Hematopoietic multipotent progenitor cell treated with erythropoietin and hydrocortisone succinate and interleukin-3 and kit ligand, for 6 days (in vitro differentiated cells): ENCODE measurements at regions not wholly inside any gene's neighbourhood (a gene's known extent, or its start where the extent isn't known, plus 50 kb on each side); places are given as distances from the start of the nearest gene placed in this dataset.

Experiments used
- DNase-seq: peaks from one replicate; pipeline ENCODE4 v3.0.0-alpha.2; 2015

DNA sequence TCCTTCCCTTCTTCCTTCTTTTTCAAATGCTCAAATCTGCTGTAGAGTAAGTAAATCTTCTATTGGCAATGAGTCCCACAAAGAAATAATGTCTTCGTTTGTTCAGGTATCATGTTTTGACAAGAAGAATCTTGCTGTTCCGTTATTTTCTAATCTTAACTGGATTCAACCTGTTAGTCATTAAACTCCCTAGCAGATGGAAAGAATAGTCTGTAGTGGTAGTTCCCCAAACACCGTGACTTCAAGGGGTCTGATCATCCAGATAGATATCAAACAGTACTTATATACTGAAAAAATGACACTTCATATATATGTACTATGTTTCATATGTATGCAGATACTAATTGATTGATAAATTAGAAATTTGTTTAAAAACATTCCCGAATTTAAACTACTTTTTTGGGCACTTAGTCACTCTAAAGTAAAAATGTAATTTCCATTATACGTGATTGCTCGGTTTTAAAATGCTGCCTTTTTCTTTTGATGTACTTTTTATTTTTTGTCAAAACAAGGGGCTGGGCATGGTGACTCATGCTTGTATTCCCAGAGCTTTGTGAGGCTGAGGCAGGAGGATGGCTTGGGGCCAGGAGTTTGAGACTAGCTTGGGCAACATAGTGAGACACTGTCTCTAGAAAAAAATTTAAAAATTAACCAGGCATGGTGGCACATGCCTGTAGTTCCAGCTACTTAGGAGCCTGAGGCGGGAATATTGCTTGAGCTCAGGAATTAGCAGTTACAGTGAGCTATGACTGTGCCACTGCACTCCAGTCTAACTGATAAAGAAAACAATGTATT is 335.7 kb upstream of the SNX7 start:
- no peak for DNase-seq

GRCh38 chr1:98323906-98324358 is 337.6 kb upstream of the SNX7 start:
- peak; percentile 59 for DNase-seq

DNA sequence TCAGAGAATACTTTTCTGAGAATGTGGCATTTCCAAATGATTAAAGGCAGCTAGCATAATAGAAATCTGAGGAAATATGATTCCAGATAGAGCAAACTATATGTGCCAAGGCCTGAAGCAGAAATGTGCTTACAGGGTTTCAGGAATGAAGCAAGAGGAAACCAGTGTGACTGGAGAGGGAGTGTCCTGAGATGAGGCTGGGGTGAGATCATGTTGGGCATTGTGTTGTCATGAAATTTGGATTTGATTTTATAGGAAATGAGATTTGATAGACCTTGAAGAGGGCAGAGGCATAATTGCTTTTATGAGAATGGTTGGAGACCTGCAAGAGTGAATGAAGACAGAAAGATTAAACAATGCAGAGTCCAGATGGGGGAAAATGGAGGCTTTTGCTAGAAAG is 338.1 kb upstream of the SNX7 start:
- peak; percentile 33 for DNase-seq

DNA sequence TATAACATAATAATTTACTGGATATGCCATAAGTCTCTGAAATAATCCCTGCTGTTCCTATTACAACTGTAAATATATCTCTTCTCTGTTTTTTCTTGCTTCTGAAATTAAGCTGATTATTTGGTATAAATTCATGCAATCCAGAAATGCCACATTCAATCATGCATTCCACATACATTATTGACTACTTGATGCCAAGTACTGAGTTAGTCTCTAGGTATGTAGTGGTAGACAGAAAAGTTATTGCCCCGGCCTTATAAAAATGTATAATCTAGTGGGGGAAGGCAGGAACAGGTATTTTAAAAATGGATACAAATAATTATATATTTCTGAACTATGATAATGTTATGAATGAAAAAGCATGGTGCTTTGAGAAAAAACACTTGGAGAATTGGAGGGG is 338.6 kb upstream of the SNX7 start:
- no peak for DNase-seq

GRCh38 chr1:98322086-98322485 is 339.4 kb upstream of the SNX7 start:
- no peak for DNase-seq

DNA sequence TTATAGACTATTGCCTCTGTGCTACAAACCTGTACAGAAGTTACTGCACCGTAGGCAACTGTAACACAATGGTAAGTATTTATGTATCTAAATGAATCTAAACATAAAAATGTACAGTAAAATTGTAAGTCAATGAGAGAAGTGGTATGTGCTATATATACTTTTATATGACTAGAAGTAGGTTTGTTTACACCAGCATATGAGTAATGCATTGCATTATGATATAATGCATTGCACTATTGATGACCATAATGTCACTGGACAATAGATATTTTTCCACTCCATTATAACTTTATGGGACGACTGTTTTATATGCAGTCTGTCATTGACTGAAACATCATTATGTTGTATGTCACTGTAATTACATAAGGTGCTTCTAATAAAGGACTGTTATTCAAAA is 340.3 kb upstream of the SNX7 start:
- no peak for DNase-seq

DNA sequence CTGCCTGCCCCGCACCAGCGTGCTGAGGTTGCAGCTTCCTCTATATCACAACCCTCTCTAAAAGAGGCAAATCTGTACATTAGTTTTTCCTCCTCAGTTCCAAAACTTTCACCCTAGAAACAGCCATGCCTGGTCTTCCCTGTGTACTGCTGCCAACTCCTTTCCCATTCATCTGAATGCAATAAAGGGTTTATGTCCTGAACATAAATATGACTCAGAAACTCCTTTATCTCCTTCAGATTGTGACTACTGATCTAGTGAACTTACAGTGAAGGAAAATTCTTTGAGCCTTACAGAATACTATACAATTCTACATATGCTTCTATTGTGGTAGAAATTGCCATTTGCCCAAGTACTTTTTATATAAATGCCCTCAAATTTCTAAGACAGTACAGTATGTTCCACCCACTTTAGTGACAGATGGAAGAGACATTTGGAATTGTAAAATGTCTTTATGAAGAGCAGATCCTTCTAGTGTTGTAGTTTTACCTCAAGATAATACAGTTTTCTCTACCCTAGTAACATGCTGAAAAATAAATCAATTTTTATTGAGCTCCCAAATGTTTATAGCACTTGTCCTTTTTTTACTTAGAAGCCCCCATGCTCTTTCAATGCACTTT is 345.1 kb upstream of the SNX7 start:
- no peak for DNase-seq

GRCh38 chr1:98315309-98315708 is 346.2 kb upstream of the SNX7 start:
- no peak for DNase-seq

- no peak for DNase-seq
Observed at GRCh38 chr1:98314601-98315000, 346.9 kb upstream of the SNX7 start.

DNA sequence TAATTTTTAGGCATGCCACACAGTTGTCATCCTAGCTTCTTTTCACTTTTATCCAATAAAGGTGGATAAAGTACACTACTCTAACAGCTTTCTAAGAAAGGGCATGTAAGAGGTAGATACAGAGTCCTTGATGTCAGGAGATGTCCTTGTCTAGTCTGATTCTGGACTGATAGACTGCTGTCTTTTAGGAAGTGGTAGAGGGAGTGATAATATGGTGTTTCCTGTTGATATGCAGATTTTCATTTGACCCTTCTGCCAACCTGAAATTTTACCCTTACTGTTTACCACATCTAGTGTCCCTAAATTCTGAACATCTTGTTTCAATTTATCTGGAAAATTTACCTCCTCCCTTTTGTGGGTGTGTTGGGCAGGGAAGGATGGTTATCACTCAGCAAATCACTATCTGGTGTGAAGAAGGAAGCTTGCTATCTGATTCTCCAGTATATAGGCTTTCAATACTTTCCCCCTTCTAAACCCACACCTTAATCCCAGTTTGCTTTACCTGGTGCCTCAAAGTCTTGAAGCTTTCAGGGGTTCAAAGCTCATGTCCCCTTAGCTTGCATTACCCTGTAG is 354.9 kb upstream of the SNX7 start:
- peak; percentile 39 for DNase-seq

- DNase-seq: no peak
Observed at GRCh38 chr1:98305362-98305761, 356.2 kb upstream of the SNX7 start.

DNA sequence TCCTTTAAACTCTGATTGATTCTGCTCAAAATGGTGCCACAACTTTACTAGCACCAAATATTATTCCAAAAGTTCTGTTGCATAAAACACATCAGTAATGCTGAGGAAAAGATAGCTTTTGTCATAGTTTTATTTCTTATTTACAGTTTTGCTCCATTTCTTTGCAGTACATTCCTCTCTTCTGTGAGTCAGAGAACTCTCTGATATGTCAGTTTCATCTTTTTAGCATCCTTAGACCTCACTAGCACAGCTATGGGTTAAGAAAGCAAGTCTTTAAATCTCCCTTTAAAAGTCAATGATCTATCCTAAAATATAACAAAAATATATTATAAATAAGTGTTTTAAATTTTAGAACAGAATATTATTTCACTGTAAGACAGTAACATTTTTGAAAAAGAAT is 356.6 kb upstream of the SNX7 start:
- DNase-seq: no peak

DNA sequence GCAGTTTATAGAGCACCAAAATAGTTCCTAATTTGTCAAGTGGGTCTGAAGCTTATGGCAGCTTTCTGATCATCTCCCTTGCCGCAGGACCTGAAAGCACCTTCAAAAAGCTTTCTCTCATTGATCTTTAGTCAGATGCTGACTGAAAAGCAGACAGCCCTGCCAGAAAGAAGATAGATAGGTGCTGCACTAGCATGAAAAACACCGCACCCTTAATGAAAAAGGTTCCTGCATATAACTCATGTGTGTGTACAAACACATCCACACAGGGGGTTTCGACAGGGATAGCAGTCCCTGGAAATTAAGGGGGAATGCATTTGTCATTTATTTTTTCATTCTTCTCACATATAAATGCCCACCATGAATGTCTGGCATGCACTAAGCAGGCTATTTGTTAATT is 361.7 kb upstream of the SNX7 start:
- no peak for DNase-seq

DNA sequence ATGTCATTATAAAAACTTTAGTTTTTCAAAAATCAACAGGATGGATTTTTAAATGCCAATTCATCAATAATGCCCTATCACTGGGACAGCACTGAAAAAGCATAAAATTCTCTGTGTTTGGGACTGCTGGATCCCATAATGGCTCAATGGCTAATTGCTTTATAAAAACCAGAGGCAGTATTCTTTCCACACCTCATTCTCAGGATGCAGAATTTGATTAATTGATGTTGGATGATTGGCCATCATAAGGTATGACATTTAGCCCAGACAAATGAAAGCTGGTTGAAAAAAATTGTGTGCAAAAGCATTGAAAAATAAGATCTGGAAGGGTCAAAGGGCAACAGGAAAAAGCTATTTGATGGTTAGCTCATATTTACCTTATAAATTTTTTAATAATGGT is 362.2 kb upstream of the SNX7 start:
- DNase-seq: no peak

DNA sequence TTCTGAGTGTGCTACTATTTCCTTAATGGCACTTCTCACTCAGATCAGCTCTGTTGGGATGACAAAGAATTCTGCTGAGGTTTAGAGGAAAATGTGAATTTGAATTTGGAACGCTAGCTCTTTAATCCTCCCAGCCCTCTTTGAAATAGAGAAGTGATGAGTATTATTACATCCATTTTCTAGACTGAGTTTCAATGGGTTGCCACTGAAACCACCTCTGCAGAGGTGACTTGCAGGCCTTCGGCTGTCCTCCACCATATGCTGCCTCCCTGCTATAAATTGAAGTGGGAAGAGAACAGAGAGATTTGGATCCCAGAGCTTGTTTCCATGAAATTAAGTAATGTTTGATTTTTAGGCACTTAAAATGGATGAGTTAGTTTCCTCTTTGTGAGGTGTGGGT is 363.2 kb upstream of the SNX7 start:
- DNase-seq: no peak

- no peak for DNase-seq
Observed at GRCh38 chr1:98296681-98297080, 364.8 kb upstream of the SNX7 start.

DNA sequence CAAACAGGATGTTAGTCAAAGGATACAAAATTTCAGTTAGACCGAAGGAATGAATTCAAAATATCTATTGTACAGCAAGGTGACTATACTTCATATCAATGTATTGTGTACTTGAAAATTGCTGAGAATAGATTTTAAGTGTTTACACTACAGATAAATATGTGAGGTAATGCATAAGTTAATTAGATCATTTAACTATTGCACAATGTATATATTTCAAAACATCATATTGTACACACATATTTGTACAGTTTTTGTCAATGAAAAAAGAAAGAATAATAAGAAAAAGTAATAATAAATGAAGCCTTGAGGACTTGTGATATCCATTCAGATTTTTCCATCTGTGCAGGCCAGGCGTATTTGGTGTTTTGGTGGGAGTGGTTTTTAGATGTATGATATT is 367.4 kb upstream of the SNX7 start:
- no peak for DNase-seq

GRCh38 chr1:98292994-98293393 is 368.5 kb upstream of the SNX7 start:
- no peak for DNase-seq

DNA sequence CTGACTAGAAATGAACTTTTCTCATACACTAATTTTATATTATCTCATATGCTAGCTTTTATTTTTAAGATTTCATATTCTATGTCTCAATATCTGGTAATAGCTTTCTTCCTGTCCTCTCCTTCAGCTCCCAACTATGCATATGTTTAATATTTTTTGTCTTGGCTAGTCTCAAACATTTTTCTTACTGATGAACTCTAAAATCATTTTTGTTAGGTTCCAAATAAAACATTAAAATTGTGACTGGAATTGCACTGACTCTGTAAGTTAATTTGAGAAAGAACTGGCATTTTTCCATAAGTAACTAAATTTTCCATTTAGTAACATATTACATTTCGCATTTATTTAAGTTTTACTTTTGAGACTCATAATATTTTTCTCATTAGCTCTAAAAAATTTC is 368.5 kb upstream of the DPYD start:
- DNase-seq: no peak

DNA sequence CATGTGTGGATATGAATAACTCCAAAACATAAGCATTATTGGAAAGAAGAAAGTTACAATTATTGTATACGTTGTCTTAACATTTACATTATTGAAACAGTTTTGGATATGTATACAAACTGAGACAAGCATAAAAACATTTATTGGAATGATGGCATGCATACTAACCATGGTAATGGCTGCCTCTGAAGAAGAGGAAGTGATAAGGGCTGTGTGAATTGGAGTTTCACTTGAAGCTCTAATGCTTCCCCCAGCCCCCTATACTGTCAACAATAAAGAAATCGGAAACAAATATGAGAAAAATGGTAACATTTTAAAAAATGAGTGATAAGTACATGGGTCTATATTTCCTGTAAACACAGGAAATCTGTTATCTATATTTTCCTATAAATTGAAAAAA is 367.7 kb upstream of the DPYD start:
- DNase-seq: peak; percentile 13

GRCh38 chr1:98287626-98288025 is 366.8 kb upstream of the DPYD start:
- no peak for DNase-seq

DNA sequence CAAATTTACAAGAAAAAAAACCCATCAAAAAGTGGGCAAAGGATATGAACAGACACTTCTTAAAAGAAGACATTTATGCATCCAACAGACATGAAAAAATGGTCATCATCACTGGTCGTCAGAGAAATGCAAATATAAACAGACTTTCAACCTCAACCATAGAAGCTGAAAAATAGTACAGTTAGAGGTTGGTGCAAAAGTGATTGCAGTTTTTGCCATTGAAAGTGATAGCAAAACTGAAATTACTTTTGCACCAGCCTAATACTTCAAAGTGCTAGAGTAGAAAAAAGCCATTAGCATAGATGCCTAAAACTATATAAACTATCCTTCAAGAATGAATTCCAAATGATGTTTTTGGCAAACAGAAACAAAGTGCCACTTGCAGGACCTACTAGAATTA is 365.8 kb upstream of the DPYD start:
- DNase-seq: no peak

DNA sequence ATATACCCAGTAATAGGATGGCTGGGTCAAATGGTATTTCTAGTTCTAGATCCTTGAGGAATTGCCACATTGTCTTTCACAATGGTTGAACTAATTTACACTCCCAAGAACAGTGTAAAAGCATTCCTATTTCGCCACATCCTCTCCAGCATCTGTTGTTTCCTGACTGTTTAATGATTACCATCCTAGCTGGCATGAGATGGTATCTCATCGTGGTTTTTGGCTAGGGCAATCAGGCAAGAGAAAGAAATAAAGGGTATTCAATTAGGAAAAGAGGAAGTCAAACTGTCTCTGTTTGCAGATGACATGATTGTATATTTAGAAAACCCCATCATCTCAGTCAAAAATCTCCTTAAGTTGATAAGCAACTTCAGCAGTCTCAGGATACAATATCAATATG is 364.5 kb upstream of the DPYD start:
- DNase-seq: peak; percentile 15

- DNase-seq: no peak
Observed at GRCh38 chr1:98280049-98280448, 359.2 kb upstream of the DPYD start.

- DNase-seq: no peak
Observed at GRCh38 chr1:98278055-98278454, 357.2 kb upstream of the DPYD start.
